ENCODE measurements at regions not wholly inside any gene's neighbourhood (a gene's known extent, or its start where the extent isn't known, plus 50 kb on each side); places are given as distances from the start of the nearest gene placed in this dataset.

DNA sequence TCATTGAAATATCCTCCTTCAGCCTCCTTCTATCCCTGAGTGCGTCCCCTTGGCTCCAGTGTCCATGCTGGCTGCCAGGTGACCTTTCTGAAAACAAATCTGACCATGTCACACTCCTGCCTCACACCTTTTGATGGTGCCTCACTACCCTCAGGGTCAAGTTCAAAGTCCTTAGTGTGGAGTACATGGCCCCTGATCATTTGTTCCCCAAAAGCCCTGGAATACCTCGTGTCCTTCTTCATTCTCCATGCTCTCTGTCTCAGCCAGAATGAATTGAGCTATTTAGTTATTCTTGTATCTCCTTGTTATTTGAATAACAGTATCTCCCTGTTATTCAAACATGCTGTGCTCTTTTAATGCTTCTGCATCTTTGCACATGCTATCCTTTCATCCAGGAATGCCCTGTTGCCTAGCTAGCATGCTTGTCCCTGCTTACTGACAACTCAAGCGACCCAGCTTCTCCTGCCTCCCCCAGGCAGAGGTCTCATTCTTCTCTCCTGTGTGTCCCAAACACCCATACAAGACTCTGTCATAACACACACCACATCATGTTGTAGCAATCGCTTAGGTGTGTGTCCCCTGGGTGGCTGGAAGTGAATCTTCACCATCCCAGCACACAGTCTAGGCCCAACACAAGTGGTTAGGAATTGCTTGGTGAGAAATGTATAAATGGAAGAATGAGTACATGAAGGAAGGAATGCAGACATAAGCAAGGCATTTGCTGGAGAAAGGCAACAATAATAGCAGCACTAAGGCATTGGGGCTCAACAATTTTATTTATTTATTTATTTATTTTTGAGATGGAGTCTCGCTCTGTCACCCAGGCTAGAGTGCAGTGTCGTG lies 144.0 kb downstream of the DDX1 start:
- intact Hi-C loops (cut with DNase I; ENCODE audit: low total_unique reads) = no loop called here
- Histone ChIP-seq H3K4me1 (peaks cover 3 to 4% of the 10 kb centered on the region in 2 donors), H3K27me3 (peaks cover 0 to 4% of the 10 kb centered on the region in 2 donors), H3K9me3 (peaks cover 0 to 5% of the 10 kb centered on the region in 2 donors), H3K4me3 (no peak overlapping the region), H3K36me3 (no peaks in the 10 kb centered on the region), H3K27ac (no peak overlapping the region)
- no peak for DNase-seq (ENCODE audit: low spot score in 2 of 2)
- TF ChIP-seq POLR2AphosphoS5 (IDR thresholded peaks at IDR 0.05) = no peak
- no peak for TF ChIP-seq POLR2A (IDR thresholded peaks at IDR 0.05)
- no peak for TF ChIP-seq CTCF (IDR thresholded peaks at IDR 0.05)

- peaks cover 0 to 5% of the 10 kb centered on the region in 2 donors for H3K9me3 ChIP-seq
- no peak for TF ChIP-seq POLR2AphosphoS5 (IDR thresholded peaks at IDR 0.05)
- TF ChIP-seq POLR2A (IDR thresholded peaks at IDR 0.05) = no peak
- TF ChIP-seq CTCF (IDR thresholded peaks at IDR 0.05) = no peak
- H3K4me3 ChIP-seq = no peak overlapping the region
- no peaks in the 10 kb centered on the region for H3K36me3 ChIP-seq
- no peak overlapping the region for H3K27ac ChIP-seq
- no peaks in the 10 kb centered on the region for H3K4me1 ChIP-seq
- intact Hi-C loops (cut with DNase I; ENCODE audit: low total_unique reads) = no loop called here
- H3K27me3 ChIP-seq = peaks cover 0 to 2% of the 10 kb centered on the region in 2 donors
- no peak for DNase-seq (ENCODE audit: low spot score in 2 of 2)
Observed at GRCh38 chr2:15736396-15737180, 144.9 kb downstream of the DDX1 start.

- intact Hi-C loops (cut with DNase I; ENCODE audit: low total_unique reads) = no loop called here
- no peaks in the 10 kb centered on the region for H3K4me1 ChIP-seq
- TF ChIP-seq POLR2A (IDR thresholded peaks at IDR 0.05) (no peak), POLR2AphosphoS5 (IDR thresholded peaks at IDR 0.05) (no peak), CTCF (IDR thresholded peaks at IDR 0.05) (no peak)
Observed at GRCh38 chr2:15737314-15738224, 145.9 kb downstream of the DDX1 start.

DNA sequence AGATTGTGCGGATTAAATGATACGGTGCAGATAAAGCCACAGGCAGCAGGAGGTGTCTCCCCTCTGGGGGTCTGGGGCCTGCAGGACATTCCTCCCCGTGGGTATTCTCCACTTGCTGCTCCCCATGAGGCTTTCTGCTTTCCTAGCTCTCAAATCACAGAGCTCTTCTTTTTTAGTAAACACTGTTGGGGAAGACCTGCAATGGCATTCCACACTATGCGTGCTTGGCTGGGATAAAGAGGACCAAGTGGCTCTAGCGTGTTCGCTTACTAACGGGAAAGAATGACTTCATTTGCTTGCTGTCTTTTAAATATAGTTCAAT lies 146.5 kb downstream of the DDX1 start:
- TF ChIP-seq POLR2A (IDR thresholded peaks at IDR 0.05) (no peak), POLR2AphosphoS5 (IDR thresholded peaks at IDR 0.05) (no peak), CTCF (IDR thresholded peaks at IDR 0.05) (no peak)
- no peak for DNase-seq (ENCODE audit: low spot score in 2 of 2)
- Histone ChIP-seq H3K4me3 (no peak overlapping the region), H3K27ac (no peak overlapping the region), H3K9me3 (peaks cover 0 to 5% of the 10 kb centered on the region in 2 donors), H3K4me1 (no peaks in the 10 kb centered on the region), H3K27me3 (no peaks in the 10 kb centered on the region), H3K36me3 (no peaks in the 10 kb centered on the region)
- intact Hi-C loops (cut with DNase I; ENCODE audit: low total_unique reads) = no loop called here

More at GRCh38 chr2:15737314-15738224, 145.9 kb downstream of the DDX1 start:
- Histone ChIP-seq H3K36me3 (no peaks in the 10 kb centered on the region), H3K9me3 (peaks cover 0 to 5% of the 10 kb centered on the region in 2 donors), H3K27me3 (no peaks in the 10 kb centered on the region), H3K4me3 (no peak overlapping the region), H3K27ac (no peak overlapping the region)
- DNase-seq (ENCODE audit: low spot score in 2 of 2) = no peak
